Hindlimb muscle (tissue), 1 donor: ENCODE measurements at regions not wholly inside any gene's neighbourhood (a gene's known extent, or its start where the extent isn't known, plus 50 kb on each side); places are given as distances from the start of the nearest gene placed in this dataset.
A peak's percentile ranks its signal among the peaks of the same experiment; 100 is the strongest.
"Not testable (repeated sequence)": the region's sequence is repeated elsewhere in the genome, so short reads cannot be mapped to it uniquely, and the experiment has no call there.

Source experiments
- DNase-seq: peaks from one replicate; pipeline ENCODE4 v3.0.0-alpha.2; 2013

DNA sequence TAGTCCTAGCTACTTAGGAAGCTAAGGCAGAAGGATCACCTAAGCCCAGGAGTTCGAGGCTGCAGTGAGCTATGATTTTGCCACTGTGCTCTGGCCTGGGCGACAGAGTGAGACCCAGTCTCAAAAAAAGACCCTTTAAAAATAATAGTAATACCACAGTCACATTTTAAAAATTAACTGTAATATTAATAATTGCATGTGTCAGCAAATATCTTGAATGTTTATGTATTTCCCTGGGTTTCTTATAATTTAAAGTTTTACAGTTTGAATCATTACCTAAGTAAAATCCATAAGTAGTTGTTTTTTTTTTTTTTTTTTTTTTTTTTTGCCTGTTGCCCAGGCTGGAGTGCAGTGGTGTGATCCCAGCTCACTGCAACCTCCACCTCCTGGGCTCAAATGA is 69.2 kb downstream of the LYZL2 start:
- no peak for DNase-seq

DNA sequence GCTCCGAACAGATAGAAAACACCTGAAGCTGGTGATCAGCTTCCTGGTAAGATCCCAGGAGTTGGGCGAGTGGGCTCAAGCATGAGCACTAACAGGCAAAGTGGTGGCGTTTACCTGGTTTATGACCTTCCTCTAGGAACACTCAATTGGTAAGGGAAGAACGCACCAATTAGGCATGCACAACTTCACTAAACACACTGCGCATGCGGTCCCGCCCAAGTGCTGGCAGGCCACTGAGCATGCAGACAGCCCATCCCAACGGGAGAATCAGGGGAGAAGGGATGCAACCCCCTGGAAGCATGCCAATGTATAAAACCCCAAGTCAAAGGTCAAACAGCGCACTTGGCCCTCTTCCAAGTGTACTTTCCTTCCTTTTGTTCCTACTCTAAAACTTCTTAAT is 70.4 kb downstream of the LYZL2 start:
- DNase-seq: no peak

DNA sequence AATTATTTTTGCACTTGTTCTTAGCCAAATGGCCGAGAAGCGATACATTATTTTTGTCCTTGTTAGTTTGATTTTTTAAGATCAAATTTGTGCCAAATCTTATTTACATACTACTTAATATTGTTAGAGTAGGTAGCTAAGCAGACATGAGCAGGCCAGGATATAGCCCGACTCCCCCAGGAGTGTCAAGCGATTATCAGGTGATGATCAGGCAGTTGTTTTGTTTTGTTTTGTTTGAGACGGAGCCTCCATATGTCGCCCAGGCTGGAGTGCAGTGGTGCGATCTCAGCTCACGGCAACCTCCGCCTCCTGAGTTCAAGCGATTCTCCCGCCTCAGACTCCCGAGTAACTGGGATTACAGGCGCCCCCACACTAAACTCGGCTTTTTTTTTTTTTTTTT is 71.1 kb downstream of the LYZL2 start:
- DNase-seq: no peak

DNA sequence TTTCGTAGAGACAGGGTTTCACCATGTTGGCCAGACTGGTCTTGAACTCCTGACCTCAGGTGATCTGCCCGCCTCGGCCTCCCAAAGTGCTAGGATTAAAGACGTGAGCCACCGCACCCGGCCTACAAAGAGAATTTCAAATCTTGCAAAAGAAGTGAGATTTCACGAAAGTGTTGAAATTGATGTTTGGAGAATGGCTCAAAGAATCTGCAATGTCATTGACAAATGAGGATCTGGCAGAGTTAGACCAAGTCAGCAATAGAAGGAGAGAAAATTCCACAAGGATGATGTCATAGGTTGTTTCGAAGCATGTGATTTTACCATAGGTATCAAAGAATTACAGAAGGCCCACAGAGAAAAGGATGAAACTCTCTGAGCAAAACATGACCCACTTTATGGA is 71.7 kb downstream of the LYZL2 start:
- DNase-seq: no peak

DNA sequence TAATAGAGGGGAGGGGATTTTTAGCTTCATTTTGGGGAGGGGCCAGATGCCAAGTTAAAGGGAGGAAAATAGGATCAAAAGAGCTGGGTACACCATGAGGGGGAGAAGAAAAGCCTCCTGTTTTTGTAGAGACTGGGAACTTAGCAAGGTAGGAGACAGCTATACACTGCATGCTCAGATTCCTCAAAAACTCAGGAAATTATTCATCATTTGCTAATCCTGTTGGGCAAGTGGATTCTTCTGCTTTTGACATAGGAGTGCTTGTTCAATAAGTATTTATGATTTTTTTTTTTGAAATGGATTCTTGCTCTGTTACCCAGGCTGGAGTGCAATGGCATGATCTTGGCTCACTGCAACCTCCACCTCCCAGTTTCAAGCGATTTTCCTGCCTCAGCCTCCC is 73.4 kb downstream of the LYZL2 start:
- no peak for DNase-seq

DNA sequence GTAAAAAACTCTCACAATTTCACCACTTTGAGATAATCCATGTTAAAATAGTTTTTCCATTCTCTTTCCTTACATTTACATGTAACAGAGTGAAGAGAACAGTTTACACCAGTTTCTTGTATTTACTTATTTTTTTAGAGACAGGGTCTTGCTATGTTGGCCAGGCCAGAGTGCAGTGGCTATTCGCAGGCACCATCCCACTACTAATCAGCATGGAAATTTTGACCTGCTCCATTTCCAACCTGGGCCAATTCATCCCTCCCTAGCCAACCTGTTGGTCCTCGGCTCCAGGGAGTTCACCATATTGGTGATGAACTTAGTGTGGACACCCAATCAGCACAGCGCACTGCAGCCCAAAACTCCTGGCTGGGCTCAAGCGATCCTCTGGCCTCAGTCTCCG is 74.1 kb downstream of the LYZL2 start:
- no peak for DNase-seq

DNA sequence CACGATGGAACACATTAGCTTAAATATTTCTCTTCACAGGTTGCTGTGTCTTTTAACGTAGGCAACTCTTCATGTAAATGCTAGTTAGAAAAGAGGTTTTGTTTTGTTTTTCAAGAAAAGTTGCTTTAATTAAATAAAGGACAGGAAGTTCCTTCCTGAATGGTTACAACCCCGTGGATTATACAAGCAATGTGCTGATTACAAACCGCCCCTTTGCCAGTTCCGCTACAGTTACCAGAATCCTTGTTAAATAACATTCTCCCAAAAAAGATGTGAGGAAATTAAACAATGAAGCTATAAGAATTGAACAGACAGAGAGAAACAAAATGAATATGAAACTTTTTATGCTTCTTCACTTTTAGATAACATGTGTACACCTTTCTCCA is 75.1 kb downstream of the LYZL2 start:
- DNase-seq: no peak

DNA sequence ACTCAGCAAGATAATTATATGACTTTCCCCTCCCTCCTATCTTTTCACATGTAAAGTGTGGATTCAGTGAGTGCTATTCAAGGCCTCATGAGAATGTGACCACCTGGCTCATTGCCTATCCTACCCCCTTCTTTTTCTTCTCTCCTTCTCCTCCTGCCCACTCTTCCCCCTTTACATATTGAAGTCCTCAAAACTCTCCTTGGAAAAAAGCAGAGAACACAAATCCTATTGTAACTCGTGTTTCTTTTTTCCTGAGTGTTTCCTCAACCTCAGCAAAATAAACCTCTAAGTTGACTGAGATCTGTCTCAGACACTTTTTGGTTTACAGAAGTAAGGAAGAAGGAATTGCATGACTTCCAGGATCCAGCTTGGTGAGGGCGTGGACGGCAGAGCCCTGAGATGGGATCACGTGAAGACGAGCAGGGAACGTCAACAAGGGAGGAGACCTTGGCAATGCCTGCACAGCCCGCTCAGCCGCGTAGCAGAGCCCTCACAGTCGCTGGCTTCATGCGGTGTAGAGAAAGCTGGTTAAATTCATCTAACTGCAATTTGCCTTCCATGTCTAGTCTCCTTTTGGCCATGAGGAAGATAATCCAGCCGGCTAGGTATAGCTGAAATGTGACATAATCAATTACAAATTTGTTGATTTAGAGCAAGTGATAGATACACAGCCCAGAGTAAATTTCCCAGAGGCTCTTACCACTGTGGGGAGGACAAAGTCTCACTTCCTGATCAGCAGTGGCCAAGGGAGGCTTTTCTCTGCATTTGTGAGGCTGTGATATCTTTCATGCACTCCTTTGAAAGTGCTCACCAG is 75.7 kb downstream of the LYZL2 start:
- DNase-seq: peak; percentile 53

DNA sequence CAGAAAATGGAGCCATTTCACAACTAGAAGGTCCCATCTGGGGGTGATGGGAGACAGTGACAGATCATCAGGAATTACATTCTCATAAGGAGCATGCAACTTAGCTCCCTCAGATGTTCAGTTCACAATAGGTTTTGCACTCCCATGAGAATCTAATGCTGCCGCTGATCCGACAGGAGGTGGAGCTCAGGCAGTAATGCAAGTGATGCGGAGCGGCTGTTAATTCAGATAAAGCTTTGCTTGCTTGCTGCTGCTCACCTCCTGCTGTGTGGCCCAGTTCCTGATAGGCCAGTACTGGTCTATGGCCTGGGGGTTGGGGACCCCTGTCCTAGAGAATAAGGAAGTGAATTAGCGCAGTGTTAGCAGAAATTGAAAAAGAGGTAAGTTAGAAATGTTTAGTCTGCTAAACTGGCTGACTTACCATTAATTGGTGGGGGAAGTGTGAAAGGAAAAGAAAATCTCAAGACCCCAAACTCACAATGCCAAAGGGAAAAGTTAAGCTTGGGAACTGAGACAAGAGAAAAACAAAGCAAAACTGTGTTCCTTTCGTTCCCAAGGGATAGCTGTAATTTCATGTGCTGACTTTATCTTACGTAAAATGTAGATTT is 76.4 kb downstream of the LYZL2 start:
- no peak for DNase-seq

DNA sequence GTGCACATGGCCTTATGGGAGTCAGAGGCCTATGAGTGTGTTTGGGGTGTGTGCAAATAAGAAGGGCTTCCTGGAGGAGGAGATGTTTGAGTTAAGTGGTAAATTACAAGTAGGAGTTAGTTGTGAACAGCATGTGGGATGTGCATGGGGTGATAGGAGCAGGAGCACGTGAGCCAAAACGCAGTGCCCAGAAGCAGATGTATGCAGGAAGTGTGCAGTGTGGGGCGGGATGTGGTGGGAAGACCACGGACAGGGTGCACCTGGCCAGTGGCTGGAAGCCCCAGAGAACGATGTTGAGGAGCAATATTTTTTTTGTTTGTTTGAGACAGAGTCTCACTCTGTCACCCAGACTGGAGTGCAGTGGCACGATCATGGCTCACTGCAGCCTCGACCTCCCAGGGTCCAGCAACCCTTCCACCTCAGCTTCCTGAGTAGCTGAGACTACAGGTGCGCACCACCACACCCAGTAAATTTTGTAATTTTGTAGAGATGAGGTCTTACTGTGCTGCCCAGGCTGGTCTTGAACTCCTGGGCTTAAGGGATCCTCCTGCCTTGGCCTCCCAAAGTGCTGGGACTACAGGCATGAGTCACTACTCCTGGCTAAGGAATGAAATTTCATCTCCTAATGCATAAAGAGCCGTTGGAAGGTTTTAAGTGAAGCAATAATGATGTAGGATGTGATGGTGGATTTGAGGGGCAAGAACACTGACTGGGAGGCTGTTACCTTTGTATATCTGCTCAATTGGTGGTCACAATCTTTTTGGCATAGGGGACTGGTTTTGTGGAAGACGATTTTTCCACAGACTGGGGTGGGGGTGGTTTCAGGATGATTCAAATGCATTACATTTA is 78.4 kb downstream of the LYZL2 start:
- no peak for DNase-seq

DNA sequence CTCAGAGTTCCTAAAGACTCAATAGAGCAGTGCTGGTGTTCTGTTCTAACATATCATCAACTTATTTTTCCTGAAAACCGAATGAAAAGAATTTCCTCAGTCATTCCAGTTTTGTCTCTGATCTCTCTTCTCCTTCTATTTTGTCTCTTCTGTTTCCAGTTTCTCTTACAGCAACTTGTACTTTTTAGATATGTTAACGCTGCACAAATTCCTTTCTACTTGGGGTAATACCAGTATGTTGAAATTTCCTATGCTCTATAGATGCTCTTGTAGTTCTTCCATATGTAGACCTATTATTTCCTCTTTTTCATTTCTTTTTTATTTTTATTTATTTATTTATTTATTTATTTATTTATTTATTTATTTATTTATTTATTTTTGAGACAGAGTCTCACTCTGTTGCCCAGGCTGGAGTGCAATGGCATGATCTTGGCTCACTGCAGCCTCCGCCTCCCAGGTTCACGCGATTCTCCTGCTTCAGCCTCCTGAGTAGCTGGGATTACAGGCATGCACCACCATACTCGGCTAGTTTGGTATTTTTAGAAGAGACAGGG is 80.3 kb downstream of the LYZL2 start:
- DNase-seq: not testable (repeated sequence)

DNA sequence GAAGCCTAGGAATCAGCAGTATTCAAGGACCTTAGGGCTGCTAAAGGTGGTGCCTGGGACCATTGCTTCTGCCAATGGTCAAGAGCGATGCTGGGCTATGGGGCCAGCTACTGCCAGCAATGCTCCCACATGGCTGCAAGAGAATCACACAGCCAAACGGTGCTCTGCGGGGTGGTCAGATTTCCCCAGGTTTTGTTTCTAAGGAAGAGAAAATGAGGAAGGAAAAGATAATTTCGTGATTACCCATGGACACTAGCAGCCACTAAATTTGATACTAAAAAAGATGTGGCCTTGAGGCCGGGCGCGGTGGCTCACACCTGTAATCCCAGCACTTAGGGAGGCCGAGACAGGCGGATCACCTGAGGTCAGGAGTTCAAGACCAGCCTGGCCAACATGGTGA is 83.0 kb downstream of the LYZL2 start:
- no peak for DNase-seq

DNA sequence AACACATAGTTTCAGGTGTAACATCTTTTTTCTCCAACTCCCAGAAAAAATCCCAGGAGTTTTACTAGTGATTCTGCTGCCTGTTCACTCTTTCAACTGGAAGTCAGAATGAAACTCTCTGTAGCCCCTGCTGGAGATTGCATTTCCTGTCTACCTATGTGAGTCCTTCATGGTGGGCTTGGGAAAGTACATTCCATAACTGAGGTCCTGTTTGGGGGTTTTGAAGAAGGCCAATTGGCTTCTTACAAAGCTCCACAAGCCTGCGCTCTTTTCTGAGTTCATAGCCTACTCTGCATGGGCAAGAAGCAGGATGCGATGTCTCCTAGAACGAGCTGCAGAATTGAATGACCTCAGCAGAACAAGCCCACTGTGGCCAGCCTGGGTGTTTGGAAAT is 86.7 kb downstream of the LYZL2 start:
- DNase-seq: no peak

DNA sequence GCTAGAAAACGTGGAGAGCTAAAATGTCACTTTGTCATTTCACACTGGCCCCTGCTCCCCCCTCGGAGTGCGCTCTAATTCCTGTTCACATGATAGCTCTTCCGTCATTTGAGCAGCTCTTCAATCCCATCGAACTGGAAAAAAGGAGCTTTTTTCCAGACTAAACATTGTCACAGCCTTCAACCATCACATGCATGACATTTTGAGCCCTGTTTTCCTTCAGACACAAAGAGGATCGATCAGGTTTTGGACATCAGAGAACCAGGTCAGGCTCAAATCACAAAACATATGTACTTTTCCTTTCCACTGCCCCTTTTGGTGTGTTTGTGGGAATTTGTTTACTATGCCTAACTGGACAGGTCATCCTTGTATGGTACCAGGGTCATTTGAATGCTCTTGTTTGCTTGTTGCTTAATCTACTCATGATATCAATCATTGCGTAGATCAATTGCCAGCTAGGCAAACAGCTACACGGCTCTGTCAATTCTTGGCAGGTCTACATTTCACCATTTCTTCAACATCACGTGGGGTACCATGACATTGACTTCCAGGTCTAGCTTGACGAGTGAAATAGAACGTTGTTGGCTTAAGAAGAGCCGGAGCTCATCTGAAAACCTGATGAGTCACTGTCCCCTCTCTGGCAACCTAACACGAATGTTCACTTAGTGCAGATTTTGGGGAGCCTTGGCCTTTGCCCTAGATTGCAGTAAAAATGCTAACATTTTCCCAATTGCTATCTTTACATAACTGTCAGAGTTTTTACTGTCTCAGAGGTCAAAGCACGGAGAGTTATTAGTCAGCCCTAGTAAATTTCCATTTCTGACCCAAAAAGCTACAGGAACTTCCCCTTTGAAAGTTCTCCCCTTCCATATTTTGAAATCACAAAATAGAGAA is 87.3 kb downstream of the LYZL2 start:
- no peak for DNase-seq

DNA sequence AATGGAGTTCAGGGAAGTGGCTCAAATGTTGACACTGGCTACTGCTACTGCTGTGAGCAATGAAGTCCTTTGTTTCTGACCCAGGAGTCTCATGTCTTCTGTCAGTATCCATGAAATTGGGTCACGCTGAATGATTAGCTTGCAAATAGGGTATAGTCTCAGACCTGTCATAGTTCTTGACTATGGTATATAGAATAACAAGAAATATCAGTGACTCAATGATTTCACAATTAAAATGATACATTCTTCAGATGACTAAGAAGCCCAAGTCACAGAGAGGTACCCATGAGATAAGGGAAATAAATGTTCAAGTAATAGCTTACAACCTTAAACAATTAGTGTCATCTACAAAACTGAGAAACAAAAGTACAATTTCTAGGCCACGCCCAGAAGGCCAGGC is 89.3 kb downstream of the LYZL2 start:
- no peak for DNase-seq

DNA sequence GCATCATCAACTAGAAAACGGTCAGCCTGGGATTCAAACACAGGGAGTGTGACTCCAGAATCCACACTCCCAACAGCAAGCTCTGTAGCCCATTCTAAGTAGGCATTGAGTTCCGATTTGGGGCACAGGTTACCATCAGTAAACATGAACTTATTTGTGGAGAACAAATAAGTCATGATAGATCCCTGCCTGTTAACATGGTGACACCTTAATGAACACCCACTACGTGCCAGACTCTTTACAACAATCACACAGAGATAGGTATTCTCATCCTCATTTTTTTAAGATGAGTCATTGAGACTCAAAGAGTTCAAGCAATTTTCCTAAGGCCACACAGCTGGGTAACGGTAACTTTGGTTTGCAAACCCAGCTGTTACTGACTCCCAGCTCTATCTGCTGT is 91.5 kb downstream of the LYZL2 start:
- DNase-seq: no peak

DNA sequence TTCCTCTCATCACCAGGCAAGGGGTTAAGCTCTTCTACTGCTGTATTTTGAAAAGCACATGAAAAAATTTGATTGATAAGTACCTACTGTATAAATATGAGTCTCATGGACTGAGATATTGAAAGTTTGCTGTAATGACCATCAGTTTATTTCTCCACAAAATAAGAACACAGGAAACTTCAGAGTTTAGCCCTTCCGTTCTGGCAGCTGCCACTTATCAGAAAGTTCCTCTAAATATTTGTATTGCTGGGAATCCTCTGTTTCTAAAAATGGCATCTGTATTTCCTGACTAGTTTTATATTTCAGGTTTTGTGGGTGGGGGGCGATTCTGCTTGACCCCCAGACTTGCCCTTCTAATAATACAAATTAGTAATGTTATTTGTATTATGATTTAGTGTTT is 92.0 kb downstream of the LYZL2 start:
- no peak for DNase-seq

DNA sequence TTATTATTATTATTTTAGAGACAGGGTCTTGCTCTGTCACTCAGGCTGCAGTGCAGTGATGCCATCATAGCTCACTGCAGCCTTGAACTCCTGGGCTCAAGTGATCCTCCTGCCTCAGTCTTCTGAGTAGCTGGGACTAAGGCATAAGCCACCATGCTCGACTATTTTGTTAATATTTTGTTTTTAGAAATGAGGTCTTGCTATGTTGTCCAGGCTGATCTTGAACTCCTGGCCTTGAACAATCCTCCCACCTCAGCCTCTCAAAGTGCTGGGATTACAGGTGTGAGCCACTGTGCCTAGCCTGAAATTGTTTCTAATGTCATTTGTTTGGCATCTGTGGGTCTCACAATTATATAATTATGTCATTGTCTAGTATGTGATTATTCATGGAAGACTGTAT is 92.4 kb downstream of the LYZL2 start:
- not testable (repeated sequence) for DNase-seq

DNA sequence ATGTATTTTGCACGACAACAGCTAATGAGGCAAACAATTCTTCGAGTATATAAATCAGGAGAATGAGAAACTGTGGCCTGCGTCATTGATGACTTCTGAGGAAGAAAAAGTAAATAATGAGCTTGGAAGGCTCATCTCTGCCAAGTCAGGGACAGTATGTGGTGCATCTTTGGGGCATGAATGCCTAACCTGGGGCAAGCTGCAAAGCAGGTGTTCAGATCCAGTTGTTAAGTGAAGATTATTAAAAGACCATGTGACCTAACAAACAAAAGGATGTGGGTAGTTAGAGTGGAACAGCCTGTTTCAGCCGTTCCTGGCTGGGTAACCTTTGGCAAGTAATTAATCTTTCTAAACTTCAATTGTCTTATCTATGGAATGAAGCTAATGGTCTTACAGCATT is 93.0 kb downstream of the LYZL2 start:
- DNase-seq: no peak

DNA sequence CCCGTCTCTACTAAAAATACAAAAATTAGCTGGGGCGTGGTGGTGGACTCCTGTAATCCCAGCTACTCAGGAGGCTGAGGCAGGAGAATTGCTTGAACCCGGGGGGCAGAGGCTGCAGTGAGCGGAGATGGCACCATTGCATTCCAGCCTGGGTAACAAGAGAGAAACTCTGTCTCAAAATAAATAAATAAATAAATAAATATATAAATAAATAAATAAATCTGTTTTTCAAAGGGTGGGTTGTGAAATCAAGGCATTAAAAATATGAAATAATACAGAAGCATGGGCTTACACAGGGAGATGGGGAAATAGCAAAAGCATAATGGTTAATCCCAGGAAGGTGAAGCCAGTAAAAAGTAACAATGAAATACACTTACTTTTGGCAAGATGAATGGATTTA is 93.9 kb downstream of the LYZL2 start:
- DNase-seq: no peak

DNA sequence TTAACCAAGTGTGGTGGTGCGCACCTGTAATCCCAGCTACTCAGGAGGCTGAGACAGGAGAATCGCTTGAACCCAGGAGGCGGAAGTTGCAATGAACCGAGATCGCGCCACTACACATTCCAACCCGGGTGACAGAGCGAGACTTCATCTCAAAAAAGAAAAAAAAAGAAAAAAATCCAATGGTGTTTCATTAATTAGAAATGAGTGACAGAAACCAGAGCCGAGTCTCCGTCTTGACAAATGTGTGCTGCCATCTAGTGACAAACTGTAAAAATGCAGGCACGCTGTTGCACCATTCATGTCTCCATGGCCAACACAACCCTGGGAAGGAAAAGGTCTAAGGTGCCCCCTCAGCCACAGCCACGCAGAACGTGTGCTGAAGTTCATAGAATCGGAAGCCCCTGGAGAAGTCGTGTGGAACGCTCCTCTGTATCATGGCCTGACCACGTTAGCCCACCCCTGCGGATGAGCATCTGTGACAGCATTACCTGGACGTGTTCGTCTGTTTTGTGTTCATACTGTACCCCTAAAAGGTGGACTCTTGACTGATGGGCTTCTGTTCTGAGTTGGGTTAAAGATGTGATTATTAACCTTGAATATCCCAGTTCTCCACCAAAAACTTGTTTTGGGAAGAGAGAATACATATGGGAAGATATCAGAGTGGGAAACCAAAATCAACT is 94.9 kb downstream of the LYZL2 start:
- peak; percentile 74 for DNase-seq
